Cerebellar cortex (tissue), 1 donor: ENCODE measurements at regions not wholly inside any gene's neighbourhood (a gene's known extent, or its start where the extent isn't known, plus 50 kb on each side); places are given as distances from the start of the nearest gene placed in this dataset.
A peak's percentile ranks its signal among the peaks of the same experiment; 100 is the strongest.
"Not testable (repeated sequence)": the region's sequence is repeated elsewhere in the genome, so short reads cannot be mapped to it uniquely, and the experiment has no call there.

Experiments
- DNase-seq: peaks from one replicate; pipeline ENCODE4 v3.0.0-alpha.2; 2015; ENCODE audit warnings: low spot score

GRCh38 chr9:40097992-40098391, 742.5 kb downstream of the SPATA31A1 start:
- DNase-seq: not testable (repeated sequence)

- peak; percentile 14 for DNase-seq
Observed at GRCh38 chr9:40106003-40106782, 750.7 kb downstream of the SPATA31A1 start.

GRCh38 chr9:40106783-40107248, 751.3 kb downstream of the SPATA31A1 start:
- not testable (repeated sequence) for DNase-seq

GRCh38 chr9:40107251-40107650, 751.8 kb downstream of the SPATA31A1 start:
- DNase-seq: not testable (repeated sequence)

- DNase-seq: not testable (repeated sequence)
Observed at GRCh38 chr9:40108465-40108864, 753.0 kb downstream of the SPATA31A1 start.

GRCh38 chr9:40110751-40111150, 755.3 kb downstream of the SPATA31A1 start:
- not testable (repeated sequence) for DNase-seq

- not testable (repeated sequence) for DNase-seq
Observed at GRCh38 chr9:40111571-40111970, 756.1 kb downstream of the SPATA31A1 start.

GRCh38 chr9:40130598-40130997, 775.1 kb downstream of the SPATA31A1 start:
- DNase-seq: not testable (repeated sequence)

- not testable (repeated sequence) for DNase-seq
Observed at GRCh38 chr9:40169204-40169603, 813.7 kb downstream of the SPATA31A1 start.

- DNase-seq: not testable (repeated sequence)
Observed at GRCh38 chr9:40173316-40173715, 817.8 kb downstream of the SPATA31A1 start.

- not testable (repeated sequence) for DNase-seq
Observed at GRCh38 chr9:40174035-40174434, 818.6 kb downstream of the SPATA31A1 start.

GRCh38 chr9:40177403-40177802, 821.9 kb downstream of the SPATA31A1 start:
- not testable (repeated sequence) for DNase-seq

- not testable (repeated sequence) for DNase-seq
Observed at GRCh38 chr9:40191403-40191802, 835.9 kb downstream of the SPATA31A1 start.

GRCh38 chr9:40192162-40192561, 836.7 kb downstream of the SPATA31A1 start:
- DNase-seq: not testable (repeated sequence)

- DNase-seq: not testable (repeated sequence)
Observed at GRCh38 chr9:40196165-40196714, 840.8 kb downstream of the SPATA31A1 start.

- not testable (repeated sequence) for DNase-seq
Observed at GRCh38 chr9:40196803-40197202, 841.3 kb downstream of the SPATA31A1 start.

- not testable (repeated sequence) for DNase-seq
Observed at GRCh38 chr9:40221596-40222233, 866.2 kb downstream of the SPATA31A1 start.

- DNase-seq: not testable (repeated sequence)
Observed at GRCh38 chr9:40222617-40223200, 867.2 kb downstream of the SPATA31A1 start.

GRCh38 chr9:40223353-40223752, 867.9 kb downstream of the SPATA31A1 start:
- not testable (repeated sequence) for DNase-seq
